ENCODE measurements at regions not wholly inside any gene's neighbourhood (a gene's known extent, or its start where the extent isn't known, plus 50 kb on each side); places are given as distances from the start of the nearest gene placed in this dataset.

DNA sequence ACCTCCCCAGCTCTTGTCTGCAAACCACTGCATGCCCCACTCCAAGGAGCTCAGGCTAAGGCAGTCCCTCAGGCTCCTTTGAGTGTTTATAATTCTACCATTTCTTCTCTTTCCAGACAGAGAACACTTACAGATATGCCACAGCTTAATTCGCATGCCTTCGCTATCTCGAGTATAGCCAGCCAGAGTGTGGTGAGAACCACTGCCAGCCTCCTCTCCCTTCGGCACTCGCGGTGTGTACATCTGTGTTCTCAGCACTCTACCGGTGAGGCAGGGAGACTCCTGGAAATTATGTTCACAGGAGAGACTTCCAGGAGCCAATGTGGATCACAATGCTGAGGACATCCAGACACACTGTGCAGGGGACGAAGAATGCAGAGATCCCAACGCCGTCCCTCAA is 143.7 kb upstream of the IRX1 start:
- TF ChIP-seq EZH2 (IDR thresholded peaks at IDR 0.05; ENCODE audit: low read length, unreplicated experiment) (no peak), EZH2phosphoT487 (IDR thresholded peaks at IDR 0.05; ENCODE audit: borderline replicate concordance, low read length) (no peak)
- TF ChIP-seq, protein P1, sequence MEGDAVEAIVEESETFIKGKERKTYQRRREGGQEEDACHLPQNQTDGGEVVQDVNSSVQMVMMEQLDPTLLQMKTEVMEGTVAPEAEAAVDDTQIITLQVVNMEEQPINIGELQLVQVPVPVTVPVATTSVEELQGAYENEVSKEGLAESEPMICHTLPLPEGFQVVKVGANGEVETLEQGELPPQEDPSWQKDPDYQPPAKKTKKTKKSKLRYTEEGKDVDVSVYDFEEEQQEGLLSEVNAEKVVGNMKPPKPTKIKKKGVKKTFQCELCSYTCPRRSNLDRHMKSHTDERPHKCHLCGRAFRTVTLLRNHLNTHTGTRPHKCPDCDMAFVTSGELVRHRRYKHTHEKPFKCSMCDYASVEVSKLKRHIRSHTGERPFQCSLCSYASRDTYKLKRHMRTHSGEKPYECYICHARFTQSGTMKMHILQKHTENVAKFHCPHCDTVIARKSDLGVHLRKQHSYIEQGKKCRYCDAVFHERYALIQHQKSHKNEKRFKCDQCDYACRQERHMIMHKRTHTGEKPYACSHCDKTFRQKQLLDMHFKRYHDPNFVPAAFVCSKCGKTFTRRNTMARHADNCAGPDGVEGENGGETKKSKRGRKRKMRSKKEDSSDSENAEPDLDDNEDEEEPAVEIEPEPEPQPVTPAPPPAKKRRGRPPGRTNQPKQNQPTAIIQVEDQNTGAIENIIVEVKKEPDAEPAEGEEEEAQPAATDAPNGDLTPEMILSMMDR (conservative IDR thresholded peaks at IDR 0.05; ENCODE audit: low read depth, low read length) = no peak
